ENCODE measurements at regions not wholly inside any gene's neighbourhood (a gene's known extent, or its start where the extent isn't known, plus 50 kb on each side); places are given as distances from the start of the nearest gene placed in this dataset.
"Not testable (repeated sequence)": the region's sequence is repeated elsewhere in the genome, so short reads cannot be mapped to it uniquely, and the experiment has no call there.

DNA sequence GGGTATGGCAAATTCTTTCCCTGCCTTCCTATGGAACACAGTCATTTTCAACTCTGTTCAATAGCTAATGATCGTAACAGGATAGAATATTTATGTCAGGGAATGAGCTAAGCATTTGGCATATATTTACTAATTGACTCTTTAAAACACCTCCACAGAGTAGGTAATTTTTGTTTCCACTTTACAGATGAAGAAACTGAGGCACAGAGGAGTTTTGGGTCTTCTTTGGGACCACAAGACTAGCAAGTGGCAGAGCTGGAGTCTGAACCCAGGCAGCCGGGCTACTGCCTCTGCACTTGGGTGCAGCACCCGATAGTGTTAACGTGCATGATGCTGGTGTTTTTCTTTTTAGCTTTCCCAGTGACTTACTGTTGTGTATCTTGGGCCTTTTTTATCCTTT is 384.0 kb downstream of the SFMBT2 start:
- DNase-seq: no peak

DNA sequence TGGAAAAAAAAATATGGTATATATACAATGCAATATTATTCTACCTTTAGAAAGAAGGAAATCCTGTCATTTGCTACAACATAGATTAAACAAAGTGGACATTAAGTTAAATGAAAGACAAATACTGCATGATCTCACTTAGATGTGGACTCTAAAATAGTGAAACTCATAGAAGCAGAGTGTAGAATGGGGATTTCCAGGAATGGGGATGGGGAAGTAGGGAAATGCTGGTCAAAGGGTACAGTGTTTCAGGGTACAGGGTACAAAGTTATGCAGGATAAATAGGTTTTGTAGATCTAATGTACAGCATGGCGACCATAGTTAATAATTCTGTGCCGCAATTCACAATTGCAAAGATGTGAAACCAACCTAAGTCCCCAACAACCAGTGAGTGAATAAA is 385.5 kb downstream of the SFMBT2 start:
- DNase-seq: no peak

DNA sequence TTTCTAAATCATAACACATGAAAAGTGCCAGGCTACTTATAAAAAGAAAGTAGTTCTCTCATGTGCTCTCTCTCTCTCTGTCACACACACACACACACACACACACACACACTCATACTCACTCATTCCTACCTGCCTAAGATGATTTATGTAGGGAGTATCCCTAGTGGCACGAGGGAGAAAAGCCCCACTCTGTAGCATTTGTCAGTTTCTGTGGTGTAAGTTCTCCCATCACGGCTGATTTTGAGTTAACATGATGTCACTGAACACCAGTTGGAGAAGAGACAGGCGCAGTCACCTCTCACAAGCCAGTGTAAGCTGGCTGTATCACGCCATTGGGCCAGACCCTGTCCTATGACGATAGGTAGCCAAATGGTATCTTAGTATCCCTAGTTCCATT is 395.4 kb downstream of the SFMBT2 start:
- no peak for DNase-seq

DNA sequence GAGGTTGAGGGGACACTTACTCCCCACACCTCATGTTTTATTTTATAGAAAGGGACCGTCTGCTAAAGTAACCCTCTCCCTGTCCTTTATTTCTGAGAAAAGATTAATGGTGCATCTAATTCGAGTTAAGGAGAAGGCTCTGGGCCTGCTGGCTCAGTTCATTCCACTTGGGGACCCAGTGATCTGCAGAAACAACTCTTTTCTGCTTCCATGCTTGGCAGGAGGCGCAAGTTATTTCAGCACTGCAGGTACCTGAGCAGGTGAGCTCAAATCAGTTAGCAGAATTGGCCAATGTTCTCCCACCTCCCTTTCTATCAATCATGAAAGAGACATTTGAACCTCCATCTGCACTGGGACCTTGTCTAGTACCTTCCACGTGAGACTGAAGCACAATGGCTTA is 396.1 kb downstream of the SFMBT2 start:
- DNase-seq: no peak

DNA sequence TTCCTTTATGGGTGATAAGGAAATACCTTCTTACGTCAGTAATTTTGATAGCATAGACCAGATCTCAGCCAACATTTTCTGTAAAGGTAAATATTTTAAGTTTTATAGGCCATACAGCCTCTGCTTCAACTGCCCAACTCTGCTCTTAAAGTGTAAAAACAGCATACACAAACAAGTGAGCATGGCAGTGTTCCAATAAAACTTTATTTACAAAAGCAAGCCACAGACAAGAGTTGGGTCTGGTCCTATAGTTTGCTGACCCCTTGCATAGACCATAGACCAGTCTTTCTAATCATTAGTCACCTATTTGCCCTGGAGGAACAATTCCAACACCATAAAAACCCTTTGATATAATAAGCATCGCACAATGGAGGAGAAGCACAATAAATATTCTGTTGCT is 398.8 kb downstream of the SFMBT2 start:
- no peak for DNase-seq

DNA sequence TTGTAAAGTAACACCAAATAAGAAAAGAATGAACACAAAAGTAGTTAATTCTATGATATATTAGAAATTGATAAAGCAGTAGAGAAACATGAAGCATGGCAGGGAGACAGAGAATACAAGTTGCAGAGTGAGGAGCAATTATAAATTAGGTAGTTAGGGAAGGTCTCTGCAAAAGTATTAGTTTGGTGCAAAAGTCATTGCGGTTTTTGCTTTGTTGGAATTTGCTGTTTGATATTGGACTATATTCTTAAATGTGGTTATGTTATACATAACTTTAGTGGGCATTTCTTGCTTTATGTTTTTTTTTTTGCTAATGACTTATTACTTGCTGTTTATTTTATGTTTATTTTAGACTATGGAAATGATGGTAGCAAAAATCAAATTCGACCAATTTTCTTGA is 402.2 kb downstream of the SFMBT2 start:
- no peak for DNase-seq

DNA sequence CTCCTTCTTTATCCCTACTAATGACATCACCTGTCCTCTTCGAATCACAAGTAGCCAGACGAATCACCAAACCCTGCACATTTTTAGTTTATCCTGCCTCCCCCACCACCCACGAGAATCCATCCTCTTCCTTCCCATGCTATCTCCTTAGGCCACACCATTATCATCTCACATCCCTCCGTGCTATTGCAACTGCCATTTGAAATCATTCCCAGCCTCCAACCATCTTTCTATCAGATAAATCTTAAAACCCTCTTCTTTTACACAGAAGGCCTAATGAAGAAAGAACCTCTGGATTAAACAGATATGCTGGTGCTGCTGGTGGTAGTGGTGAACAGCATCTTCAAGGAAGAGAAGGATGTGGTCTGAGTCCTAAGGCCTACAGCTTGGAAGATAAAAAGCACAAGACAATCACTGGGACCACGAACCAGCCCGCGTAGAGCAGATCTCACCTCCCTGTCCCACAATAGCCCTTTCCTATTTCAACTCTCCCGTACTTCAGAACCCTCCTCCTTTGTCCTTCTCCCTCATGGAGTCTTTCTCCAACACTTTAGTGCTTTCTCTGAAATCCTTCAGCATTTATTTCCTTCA is 403.1 kb downstream of the SFMBT2 start:
- no peak for DNase-seq

DNA sequence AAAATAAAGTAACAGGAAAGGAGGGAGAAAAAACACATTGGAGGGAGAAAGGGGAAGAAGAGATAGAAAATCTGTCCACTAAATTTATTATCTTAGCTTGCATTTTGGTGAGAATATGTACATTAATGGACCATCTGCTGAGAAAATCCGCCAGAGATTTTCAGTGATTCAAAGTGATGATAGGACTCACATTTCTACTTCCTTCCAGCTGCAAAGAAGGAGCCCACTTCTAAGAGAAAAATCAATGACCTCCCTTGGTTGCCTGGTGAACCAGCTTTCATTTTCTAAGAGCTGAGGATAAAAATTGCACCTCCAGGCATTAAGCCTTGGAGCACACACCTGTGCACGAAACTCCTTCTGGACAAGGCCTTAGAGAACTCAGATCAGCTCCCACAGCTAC is 404.3 kb downstream of the SFMBT2 start:
- DNase-seq: no peak

DNA sequence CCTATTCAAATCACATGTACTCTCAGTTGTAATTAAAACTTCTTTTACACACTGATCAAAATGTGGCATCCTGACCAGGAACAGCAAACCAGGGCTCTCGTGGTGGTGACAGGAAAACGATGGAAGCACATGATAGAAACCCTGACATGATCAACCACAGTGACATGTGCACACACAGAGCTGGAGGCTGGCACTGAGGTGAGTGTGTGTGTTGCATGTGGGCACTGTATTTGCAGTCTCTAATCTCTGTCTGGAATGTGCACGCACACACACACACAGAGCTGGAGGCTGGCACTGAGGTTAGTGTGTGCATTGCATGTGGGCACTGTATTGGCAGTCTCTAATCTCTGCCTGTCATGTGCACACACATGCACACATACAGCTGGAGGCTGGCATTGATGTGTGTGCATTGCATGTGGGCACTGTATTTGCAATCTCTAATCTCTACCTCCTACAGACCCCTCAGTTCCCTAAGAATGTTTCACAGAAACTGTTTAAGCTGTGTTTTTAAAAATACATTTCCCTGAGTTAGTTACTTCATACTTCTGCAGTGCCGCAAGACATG is 406.9 kb downstream of the SFMBT2 start:
- DNase-seq: no peak

DNA sequence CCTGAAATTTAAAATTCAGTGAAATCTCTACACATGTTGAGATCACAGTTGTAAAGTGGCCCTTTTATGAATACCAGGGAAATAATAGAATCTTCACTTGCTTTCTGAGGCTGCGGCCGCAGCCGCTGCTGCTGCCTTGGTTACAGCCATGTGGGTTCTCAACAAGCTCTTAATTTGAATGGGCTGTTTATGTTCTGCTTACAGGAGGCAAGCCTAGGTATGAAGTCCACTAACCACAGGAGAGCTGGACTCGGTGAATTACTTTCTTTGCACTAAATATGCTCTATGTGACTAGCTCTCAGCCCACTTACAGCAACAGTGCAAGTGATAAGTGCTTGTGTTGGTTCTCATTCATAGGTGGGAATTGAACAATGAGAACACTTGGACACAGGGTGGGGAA is 410.8 kb downstream of the SFMBT2 start:
- DNase-seq: no peak

DNA sequence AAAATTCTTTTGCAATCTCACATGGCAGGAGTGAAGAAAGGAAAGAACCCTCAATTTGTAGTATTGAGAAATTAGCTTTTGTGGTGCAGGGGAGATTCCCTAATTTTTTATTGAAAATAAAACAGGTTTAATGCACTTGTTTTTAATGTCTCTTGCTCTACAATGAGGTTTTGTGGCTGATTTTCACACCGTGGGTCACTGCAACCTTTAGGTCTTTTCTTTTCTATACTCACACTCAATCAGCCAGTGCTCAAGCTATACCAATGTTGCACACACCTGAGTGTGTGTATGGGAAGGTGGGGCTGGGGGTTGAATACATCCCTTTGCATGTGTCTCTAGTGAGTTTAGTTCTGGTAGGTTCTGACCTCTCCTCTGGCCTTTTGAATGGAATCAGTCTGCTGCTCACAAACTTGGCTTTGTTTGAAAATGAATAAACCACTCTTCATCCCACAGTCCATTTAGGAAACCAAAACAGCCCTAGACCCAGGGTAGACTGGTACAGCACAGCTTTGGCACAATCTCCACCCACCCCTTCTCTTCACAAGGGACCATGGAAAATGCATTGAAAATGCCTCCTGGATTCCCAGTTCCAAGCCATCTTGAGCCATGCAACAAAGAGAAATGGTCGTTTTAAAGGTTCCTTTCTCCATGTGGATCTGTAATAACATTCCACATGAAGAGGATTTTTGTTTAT is 411.5 kb downstream of the SFMBT2 start:
- no peak for DNase-seq

DNA sequence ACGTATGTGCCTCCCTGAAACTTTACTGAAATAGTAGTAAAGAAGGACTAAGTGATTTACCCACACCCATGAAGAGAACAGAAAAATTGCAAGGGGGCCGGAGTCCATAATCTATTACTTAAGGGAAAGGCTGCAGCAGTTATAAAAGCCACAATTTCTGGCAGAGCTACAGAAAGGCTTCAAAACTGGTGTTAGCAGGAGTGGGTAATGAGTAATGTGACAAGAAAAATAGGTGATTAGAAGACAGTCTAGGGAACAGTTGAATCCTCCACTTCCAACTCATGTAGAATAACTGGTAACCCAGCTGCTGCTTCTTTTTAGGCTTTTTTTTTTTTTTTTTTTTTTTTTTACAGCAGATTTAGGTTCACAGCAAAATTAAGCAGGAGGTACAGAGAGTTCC is 413.3 kb downstream of the SFMBT2 start:
- no peak for DNase-seq

DNA sequence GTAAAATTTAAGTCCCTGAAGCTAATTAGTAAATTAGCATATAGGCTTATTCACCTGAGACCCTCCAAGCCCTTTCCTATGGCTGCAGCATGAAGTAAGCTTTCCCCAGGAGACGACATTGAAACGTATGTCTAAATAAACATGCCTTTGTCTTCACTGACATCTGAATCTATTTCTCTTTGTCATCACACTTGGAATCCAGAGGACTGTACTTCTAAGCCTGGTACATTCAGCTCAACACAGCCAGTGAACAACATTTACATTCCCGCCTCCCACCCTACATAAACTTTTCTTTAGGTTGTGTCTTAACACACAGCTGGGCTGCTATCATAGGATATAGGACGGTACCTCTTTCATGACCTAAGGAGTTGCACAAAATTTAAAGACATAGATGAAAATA is 414.4 kb downstream of the SFMBT2 start:
- no peak for DNase-seq

DNA sequence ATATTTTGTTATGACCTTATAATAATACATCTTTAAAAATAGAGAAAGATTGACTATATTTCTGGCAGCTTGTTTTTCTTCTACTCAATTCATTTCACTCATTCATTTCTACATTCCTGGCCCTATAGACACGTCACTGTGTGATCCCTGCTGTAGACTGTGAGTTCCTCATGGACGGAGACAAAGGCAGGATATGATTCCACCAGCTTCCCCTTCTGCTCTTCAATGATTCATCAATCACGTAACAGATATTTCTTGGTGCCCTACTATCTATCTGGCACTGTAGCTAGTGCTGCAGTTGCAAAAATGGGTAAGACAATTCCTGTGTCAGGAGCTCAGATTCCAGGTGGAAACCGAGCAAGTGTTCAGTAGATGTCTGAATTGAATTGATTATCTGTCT is 415.0 kb downstream of the SFMBT2 start:
- no peak for DNase-seq

DNA sequence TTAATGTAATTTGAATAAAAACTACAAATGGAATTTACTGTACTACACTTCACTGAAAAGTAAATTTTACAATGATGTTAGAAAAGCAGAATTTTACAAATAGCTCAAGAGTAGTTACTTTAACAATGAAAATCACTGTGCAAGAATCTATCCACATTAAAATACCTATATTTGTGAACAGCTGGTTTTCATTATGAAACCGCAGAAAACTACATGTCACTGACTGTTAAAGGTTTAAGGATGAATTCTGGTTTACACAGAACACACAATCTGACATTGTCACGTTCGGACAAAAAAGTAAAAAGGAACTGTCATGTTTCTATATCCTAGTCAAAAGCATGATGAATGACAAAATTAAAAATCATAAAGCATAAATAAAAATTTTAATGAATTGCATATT is 415.3 kb upstream of the PRKCQ start:
- no peak for DNase-seq

DNA sequence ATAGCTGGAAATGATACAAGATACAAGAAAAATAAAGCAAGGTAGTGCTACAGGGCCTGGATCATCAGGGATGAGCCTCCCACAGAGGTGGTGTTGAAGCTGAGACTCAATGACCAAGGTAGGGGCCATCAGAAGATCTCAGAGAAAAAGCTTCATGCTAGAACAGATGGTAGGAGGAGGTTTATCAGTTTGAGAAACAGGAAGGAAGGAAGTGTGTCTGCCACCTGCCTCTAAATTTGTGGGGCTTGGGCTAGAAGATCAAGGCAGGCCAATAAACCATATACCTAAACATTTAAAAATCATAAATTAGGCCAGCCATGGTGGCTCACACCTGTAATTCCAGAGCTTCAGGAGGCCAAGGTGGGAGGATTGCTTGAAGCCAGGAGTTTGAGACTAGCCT is 410.8 kb upstream of the PRKCQ start:
- DNase-seq: no peak

DNA sequence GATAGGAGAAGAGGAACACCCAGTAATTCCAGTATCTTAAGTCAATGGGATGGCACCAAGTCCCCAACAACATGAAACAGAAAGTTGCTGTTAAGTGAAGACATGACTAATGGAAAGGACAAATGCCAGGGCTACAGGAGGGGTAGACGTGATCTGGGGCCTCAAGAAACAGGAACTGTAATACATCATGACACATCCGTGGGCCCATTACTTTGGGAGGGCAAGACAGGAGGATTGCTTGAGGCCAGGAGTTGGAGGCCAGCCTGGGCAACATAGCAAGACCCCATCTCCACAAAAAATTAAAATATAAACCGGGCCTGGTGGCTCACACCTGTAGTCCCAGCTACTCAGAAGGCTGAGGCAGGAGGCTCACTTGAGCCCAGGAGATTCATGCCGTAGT is 408.6 kb upstream of the PRKCQ start:
- DNase-seq: no peak

DNA sequence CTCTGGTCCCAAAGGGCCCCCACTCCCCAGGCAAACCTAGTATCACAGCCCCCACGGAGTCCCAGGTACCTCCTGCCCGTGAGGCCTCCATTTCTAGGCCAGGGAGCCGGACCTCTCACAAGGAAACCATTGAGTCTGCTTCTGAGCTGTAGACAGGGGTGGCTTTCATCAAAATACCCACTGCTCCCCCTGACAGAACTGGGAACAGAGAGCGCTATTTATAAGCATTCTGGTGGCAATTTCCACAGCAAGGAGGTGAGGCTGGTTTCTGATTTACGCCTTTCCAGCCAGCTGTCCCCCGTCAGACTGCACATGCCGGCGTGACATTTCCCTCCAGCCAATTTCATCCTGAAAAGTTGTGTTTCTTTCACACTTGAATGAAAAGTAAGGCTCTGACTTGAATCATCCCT is 407.5 kb upstream of the PRKCQ start:
- DNase-seq: no peak

DNA sequence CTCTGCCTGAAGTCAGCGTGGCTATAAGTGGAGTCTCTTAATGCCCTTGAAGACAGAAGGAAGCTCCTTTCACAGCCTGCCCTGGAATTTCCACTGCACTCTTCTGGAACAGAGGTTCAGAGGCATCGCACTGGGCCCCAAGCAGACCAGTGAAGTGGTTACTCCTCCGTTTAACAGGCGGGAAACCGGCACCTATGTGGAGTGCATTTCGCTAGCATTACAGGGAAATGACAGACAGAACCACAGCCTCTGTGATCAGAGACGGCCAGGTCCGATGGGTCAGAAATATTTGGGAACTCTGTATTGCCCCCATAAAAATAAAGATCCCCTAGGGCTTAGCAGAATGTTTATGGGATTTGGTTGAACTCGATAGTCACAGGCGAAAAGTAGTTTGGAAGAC is 406.9 kb upstream of the PRKCQ start:
- DNase-seq: no peak

DNA sequence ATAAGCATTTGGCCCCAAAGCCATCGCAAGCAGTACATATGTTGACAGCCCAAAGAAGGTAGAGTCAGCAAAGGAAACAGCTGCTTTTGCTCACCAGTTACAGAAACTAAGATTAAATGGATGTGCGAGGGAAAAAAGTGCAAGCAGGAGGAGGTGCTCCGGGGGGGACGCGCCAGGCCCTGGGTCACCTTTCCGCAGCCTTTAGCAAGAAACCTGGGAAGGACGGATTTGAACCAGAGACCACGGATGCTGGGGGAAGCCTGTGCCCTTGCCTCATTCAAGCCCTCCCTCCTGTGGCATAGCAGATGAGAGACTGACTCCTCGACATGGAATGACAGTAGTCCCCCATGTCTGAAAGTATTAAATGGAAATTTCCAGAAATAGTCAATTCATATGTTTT is 405.6 kb upstream of the PRKCQ start:
- no peak for DNase-seq

DNA sequence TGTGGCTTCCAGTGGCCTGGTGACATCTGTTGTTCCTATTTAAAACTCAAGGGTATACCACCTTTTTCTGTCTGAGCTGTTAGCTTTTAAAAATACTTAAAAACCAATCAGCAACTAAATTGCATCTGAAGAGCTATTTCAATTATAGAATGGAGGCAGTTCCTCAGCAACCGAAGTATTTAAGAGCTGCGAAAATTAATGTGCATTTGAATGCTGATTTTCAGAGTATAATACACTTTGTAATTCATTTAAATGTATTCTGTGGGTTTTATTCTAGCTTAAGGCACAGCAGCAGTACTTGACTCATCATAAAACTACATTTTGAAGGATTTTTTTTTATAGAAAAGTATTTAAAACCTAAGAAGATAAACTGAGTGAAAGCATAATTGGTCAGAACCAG is 404.9 kb upstream of the PRKCQ start:
- DNase-seq: no peak

DNA sequence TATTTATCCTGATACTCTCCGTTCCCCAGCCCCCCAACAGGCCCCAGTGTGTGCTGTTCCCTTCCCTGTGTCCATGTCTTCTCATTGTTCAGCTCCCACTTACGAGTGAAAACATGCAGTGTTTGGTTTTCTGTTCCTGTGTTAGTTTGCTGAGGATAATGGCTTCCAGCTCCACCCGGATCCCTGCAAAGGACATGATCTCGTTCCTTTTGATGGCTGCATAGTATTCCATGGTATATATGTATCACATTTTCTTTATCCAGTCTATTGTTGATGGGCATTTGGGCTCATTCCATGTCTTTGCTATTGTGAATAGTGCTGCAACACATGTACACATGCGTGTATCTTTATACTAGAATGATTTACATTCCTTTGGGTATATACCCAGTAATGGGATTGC is 403.9 kb upstream of the PRKCQ start:
- not testable (repeated sequence) for DNase-seq

DNA sequence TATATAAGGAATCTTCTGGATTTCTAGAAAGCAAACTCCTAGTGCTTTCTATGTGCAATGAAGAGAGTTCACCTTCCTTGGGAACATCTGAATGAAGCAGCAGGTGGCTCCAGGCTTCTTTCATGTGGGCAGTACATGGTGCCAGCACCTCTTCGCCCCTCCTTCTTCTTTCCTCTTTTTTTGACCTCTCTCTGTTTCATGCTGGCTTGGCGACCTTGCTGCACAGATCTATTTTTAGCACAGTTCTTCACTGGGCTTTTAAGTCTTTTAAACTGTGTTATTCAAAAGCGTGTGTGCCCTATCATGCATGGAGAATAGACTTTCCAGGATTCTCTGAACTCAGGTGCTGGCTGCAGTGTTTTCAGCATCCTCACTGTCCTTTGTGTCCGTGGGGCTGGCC is 400.3 kb upstream of the PRKCQ start:
- DNase-seq: no peak

DNA sequence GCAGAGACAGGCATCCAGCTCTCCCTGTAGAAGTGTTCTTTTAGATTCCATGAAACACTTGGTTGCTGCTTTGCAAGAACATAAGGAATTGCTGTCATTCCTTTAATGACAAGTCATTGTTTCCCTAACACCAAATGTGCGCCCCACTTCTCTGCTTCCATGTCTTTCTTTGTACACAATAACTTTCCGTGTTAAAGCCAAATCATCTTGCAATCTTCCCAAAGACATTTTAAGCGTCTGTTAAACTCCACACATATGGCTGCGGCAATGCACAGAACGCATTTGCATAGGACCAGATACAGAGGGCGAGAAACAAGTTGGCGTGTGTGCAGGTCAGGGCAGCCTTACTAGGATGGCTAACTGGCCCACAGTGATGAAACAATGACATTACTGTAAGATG is 399.3 kb upstream of the PRKCQ start:
- DNase-seq: no peak

DNA sequence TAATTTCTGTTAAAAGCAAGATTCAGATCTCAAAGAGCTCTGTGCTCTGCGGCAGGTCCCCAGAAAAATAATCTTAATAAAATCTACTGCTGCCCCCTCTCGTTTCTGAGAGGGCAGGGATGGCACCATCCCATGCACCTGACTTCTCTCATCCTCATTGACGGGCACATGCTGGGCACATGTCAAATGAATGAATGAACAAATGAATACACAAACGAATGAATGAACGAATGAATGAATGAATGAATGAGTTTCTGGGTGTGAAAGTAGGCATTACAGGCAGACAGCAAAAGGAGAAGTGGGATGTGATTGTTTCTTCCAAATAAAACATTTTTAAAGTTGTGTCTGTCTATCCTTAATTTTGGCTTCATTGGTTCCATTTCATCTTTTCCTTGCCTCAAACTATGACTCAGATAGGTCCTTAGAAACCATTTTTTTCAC is 398.1 kb upstream of the PRKCQ start:
- DNase-seq: no peak
